SIG-M5 treated with dmso at 0.1 percent for 504 hours (cell line): ENCODE measurements at regions not wholly inside any gene's neighbourhood (a gene's known extent, or its start where the extent isn't known, plus 50 kb on each side); places are given as distances from the start of the nearest gene placed in this dataset.
"Not testable (repeated sequence)": the region's sequence is repeated elsewhere in the genome, so short reads cannot be mapped to it uniquely, and the experiment has no call there.

ENCODE experiments used
- DNase-seq: peaks from one replicate; lab custom pipeline; 2025; ENCODE audit not compliant: unreplicated experiment; lab: John Stamatoyannopoulos, UW

- no peak for DNase-seq
These were observed 1265.5 kb upstream of the ACVR2A start for GRCh38 chr2:146579147-146579930.

- no peak for DNase-seq
These were observed 1268.3 kb upstream of the ACVR2A start for GRCh38 chr2:146576339-146577111.

GRCh38 chr2:146572598-146572997 lies 1272.2 kb upstream of the ACVR2A start:
- no peak for DNase-seq

GRCh38 chr2:146561996-146562395 lies 1282.8 kb upstream of the ACVR2A start:
- DNase-seq: no peak

- no peak for DNase-seq
These were observed 1297.6 kb upstream of the ACVR2A start for GRCh38 chr2:146547236-146547635.

- DNase-seq: no peak
These were observed 1300.1 kb upstream of the ACVR2A start for GRCh38 chr2:146544701-146545100.

- DNase-seq: no peak
These were observed 1302.9 kb upstream of the ACVR2A start for GRCh38 chr2:146541896-146542295.

- DNase-seq: peak; percentile 1
These were observed 1304.4 kb upstream of the ACVR2A start for GRCh38 chr2:146540271-146540932.

GRCh38 chr2:146539739-146540138 lies 1305.1 kb upstream of the ACVR2A start:
- not testable (repeated sequence) for DNase-seq

GRCh38 chr2:146537477-146537876 lies 1307.4 kb upstream of the ACVR2A start:
- DNase-seq: no peak

- DNase-seq: no peak
These were observed 1312.2 kb upstream of the ACVR2A start for GRCh38 chr2:146532509-146533147.

GRCh38 chr2:146532009-146532408 lies 1312.8 kb upstream of the ACVR2A start:
- no peak for DNase-seq

- DNase-seq: no peak
These were observed 1313.9 kb upstream of the ACVR2A start for GRCh38 chr2:146530886-146531285.

GRCh38 chr2:146527166-146527565 lies 1317.7 kb upstream of the ACVR2A start:
- DNase-seq: no peak

GRCh38 chr2:146523196-146523595 lies 1321.6 kb upstream of the ACVR2A start:
- DNase-seq: peak; percentile 21

GRCh38 chr2:146506851-146507250 lies 1338.0 kb upstream of the ACVR2A start:
- DNase-seq: no peak

GRCh38 chr2:146503366-146503765 lies 1341.5 kb upstream of the ACVR2A start:
- no peak for DNase-seq

- DNase-seq: no peak
These were observed 1348.6 kb upstream of the ACVR2A start for GRCh38 chr2:146496248-146496647.

- no peak for DNase-seq
These were observed 1355.4 kb upstream of the ACVR2A start for GRCh38 chr2:146489386-146489785.

GRCh38 chr2:146481629-146482028 lies 1363.2 kb upstream of the ACVR2A start:
- no peak for DNase-seq

GRCh38 chr2:146477383-146477782 lies 1367.4 kb upstream of the ACVR2A start:
- DNase-seq: no peak
